ENCODE measurements at regions not wholly inside any gene's neighbourhood (a gene's known extent, or its start where the extent isn't known, plus 50 kb on each side); places are given as distances from the start of the nearest gene placed in this dataset.

- no peak for DNase-seq
Measured at GRCh38 chr19:31154021-31154420, 195.2 kb downstream of the TSHZ3 start.

GRCh38 chr19:31152906-31153305 is 196.3 kb downstream of the TSHZ3 start:
- no peak for DNase-seq

GRCh38 chr19:31149441-31149941 is 199.7 kb downstream of the TSHZ3 start:
- DNase-seq: peak; percentile 48

- no peak for DNase-seq
Measured at GRCh38 chr19:31148671-31149070, 200.6 kb downstream of the TSHZ3 start.

- no peak for DNase-seq
Measured at GRCh38 chr19:31147234-31147633, 202.0 kb downstream of the TSHZ3 start.

- no peak for DNase-seq
Measured at GRCh38 chr19:31146546-31147183, 202.6 kb downstream of the TSHZ3 start.

GRCh38 chr19:31146015-31146414 is 203.2 kb downstream of the TSHZ3 start:
- DNase-seq: no peak

- no peak for DNase-seq
Measured at GRCh38 chr19:31145007-31145406, 204.2 kb downstream of the TSHZ3 start.

GRCh38 chr19:31144075-31144870 is 205.0 kb downstream of the TSHZ3 start:
- DNase-seq: no peak

GRCh38 chr19:31141301-31141700 is 207.9 kb downstream of the TSHZ3 start:
- DNase-seq: no peak

GRCh38 chr19:31140717-31141116 is 208.5 kb downstream of the TSHZ3 start:
- DNase-seq: no peak

- DNase-seq: no peak
Measured at GRCh38 chr19:31139871-31140505, 209.2 kb downstream of the TSHZ3 start.

- DNase-seq: no peak
Measured at GRCh38 chr19:31138077-31138476, 211.2 kb downstream of the TSHZ3 start.

GRCh38 chr19:31135841-31136240 is 213.4 kb downstream of the TSHZ3 start:
- no peak for DNase-seq

- DNase-seq: no peak
Measured at GRCh38 chr19:31132753-31133110, 216.5 kb downstream of the TSHZ3 start.

- no peak for DNase-seq
Measured at GRCh38 chr19:31128291-31128690, 220.9 kb downstream of the TSHZ3 start.

GRCh38 chr19:31127134-31127967 is 221.9 kb downstream of the TSHZ3 start:
- DNase-seq: no peak

GRCh38 chr19:31126236-31126635 is 223.0 kb downstream of the TSHZ3 start:
- DNase-seq: no peak

- DNase-seq: no peak
Measured at GRCh38 chr19:31125071-31125470, 224.2 kb downstream of the TSHZ3 start.

GRCh38 chr19:31121501-31121900 is 227.7 kb downstream of the TSHZ3 start:
- DNase-seq: no peak

GRCh38 chr19:31120952-31121351 is 228.3 kb downstream of the TSHZ3 start:
- DNase-seq: no peak

GRCh38 chr19:31119951-31120690 is 229.1 kb downstream of the TSHZ3 start:
- no peak for DNase-seq

All from left hindlimb (tissue), 1 donor.